H9 (cell line): ENCODE measurements at regions not wholly inside any gene's neighbourhood (a gene's known extent, or its start where the extent isn't known, plus 50 kb on each side); places are given as distances from the start of the nearest gene placed in this dataset.

Experiments
- DNase-seq: peaks from one replicate; pipeline ENCODE4 v3.0.0-alpha.2; 2017
- H2AFZ ChIP-seq: one replicate; pipeline ENCODE4 v1.6.1; 2013; ENCODE audit warnings: mild to moderate bottlenecking, low read length, control low read depth, moderate library complexity
- H2AK5ac ChIP-seq: 2 replicates; pipeline ENCODE4 v1.6.1; 2013; ENCODE audit warnings: low read length, control low read depth, mixed read lengths; ENCODE audit not compliant: insufficient read length
- H2BK120ac ChIP-seq: one replicate; pipeline ENCODE4 v1.6.1; 2013; ENCODE audit warnings: low read depth, mild to moderate bottlenecking, low read length, control low read depth, inconsistent platforms; ENCODE audit not compliant: poor library complexity, severe bottlenecking
- H2BK12ac ChIP-seq: 2 replicates; pipeline ENCODE4 v1.6.1; 2013; ENCODE audit warnings: low read length, control low read depth, mixed read lengths, low read depth; ENCODE audit not compliant: insufficient read length
- H2BK15ac ChIP-seq: 2 replicates; pipeline ENCODE4 v1.6.1; 2013; ENCODE audit warnings: low read depth, low read length, control low read depth
- H2BK20ac ChIP-seq: one replicate; pipeline ENCODE4 v1.6.1; 2013; ENCODE audit warnings: low read depth, mild to moderate bottlenecking, low read length, control low read depth, inconsistent platforms; ENCODE audit not compliant: poor library complexity, severe bottlenecking
- H2BK5ac ChIP-seq: 2 replicates; pipeline ENCODE4 v1.6.1; 2013; ENCODE audit warnings: low read length, control low read depth, mixed read lengths; ENCODE audit not compliant: insufficient read length
- H3K14ac ChIP-seq: 2 replicates; pipeline ENCODE4 v1.6.1; 2013; ENCODE audit warnings: low read length, control low read depth; ENCODE audit not compliant: insufficient read depth
- H3K18ac ChIP-seq: 2 replicates; pipeline ENCODE4 v1.6.1; 2013; ENCODE audit warnings: low read depth, mild to moderate bottlenecking, mixed read lengths, low read length, control low read depth; ENCODE audit not compliant: insufficient read length
- H3K23ac ChIP-seq: 2 replicates; pipeline ENCODE4 v1.6.1; 2013; ENCODE audit warnings: low read length, control low read depth, mixed read lengths, low read depth; ENCODE audit not compliant: insufficient read length
- H3K23me2 ChIP-seq: 2 replicates; pipeline ENCODE4 v1.6.1; 2013; ENCODE audit warnings: low read depth, mild to moderate bottlenecking, mixed read lengths, low read length, control low read depth; ENCODE audit not compliant: insufficient read length, poor library complexity, severe bottlenecking
- H3K27ac ChIP-seq: 2 replicates; pipeline ENCODE4 v1.5.1; 2013; ENCODE audit warnings: low read length, control low read depth, mixed read lengths, low read depth; ENCODE audit not compliant: insufficient read length
- H3K27me3 ChIP-seq: 2 replicates; pipeline ENCODE4 v1.6.1; 2013; ENCODE audit warnings: low read length, control low read depth, inconsistent platforms; ENCODE audit not compliant: insufficient read depth
- H3K4ac ChIP-seq: 2 replicates; pipeline ENCODE4 v1.6.1; 2013; ENCODE audit warnings: low read depth, mild to moderate bottlenecking, control low read depth, inconsistent platforms, low read length, moderate library complexity
- H3K4me1 ChIP-seq: 2 replicates; pipeline ENCODE4 v1.6.1; 2013; ENCODE audit warnings: low read length, control low read depth, inconsistent platforms; ENCODE audit not compliant: insufficient read depth
- H3K4me2 ChIP-seq: 2 replicates; pipeline ENCODE4 v1.6.1; 2013; ENCODE audit warnings: low read length, control low read depth, mixed read lengths; ENCODE audit not compliant: insufficient read length, insufficient read depth
- H3K56ac ChIP-seq: 2 replicates; pipeline ENCODE4 v1.6.1; 2013; ENCODE audit warnings: low read depth, mild to moderate bottlenecking, mixed read lengths, low read length, control low read depth; ENCODE audit not compliant: insufficient read length
- H3K79me1 ChIP-seq: 2 replicates; pipeline ENCODE4 v1.6.1; 2013; ENCODE audit warnings: low read depth, mild to moderate bottlenecking, moderate library complexity, low read length, control low read depth, inconsistent platforms; ENCODE audit not compliant: insufficient read depth, poor library complexity, severe bottlenecking
- H3K79me2 ChIP-seq: 2 replicates; pipeline ENCODE4 v1.6.1; 2013; ENCODE audit warnings: low read length, control low read depth, inconsistent platforms; ENCODE audit not compliant: insufficient read depth
- H3K9ac ChIP-seq: 2 replicates; pipeline ENCODE4 v1.6.1; 2013; ENCODE audit warnings: low read length, control low read depth, mixed read lengths; ENCODE audit not compliant: insufficient read length; ENCODE audit errors: extremely low read depth
- H3K9me3 ChIP-seq: one replicate; pipeline ENCODE4 v1.6.1; 2013; ENCODE audit warnings: low read depth, low read length, inconsistent platforms; ENCODE audit not compliant: control insufficient read depth
- H3T11ph ChIP-seq: one replicate; pipeline ENCODE4 v1.6.1; 2013; ENCODE audit warnings: mild to moderate bottlenecking, low read length, control low read depth, inconsistent platforms
- H4K20me1 ChIP-seq: one replicate; pipeline ENCODE4 v1.6.1; 2013; ENCODE audit not compliant: control insufficient read depth, insufficient read length, insufficient read depth
- H4K5ac ChIP-seq: 2 replicates; pipeline ENCODE4 v1.6.1; 2013; ENCODE audit warnings: low read depth, mild to moderate bottlenecking, mixed read lengths, low read length, control low read depth; ENCODE audit not compliant: insufficient read length
- H4K8ac ChIP-seq: replicated peaks from 2 replicates; pipeline ENCODE4 v1.6.1; 2013; ENCODE audit warnings: low read length, control low read depth, mixed read lengths, low read depth; ENCODE audit not compliant: insufficient read length
- H4K91ac ChIP-seq: 2 replicates; pipeline ENCODE4 v1.6.1; 2013; ENCODE audit warnings: low read depth, mild to moderate bottlenecking, moderate library complexity, mixed read lengths, low read length, control low read depth; ENCODE audit not compliant: insufficient read length
- H3K27ac Mint-ChIP-seq, 3 experiments: 2 replicates in 2 of 3; 3 replicates in 1 of 3; pipeline ENCODE4 v1.8.0; 2020 to 2021; ENCODE audit warnings: mixed read lengths in 3 of 3, mild to moderate bottlenecking in 1 of 3, moderate library complexity in 1 of 3
- H3K27me3 Mint-ChIP-seq: 2 replicates; pipeline ENCODE4 v1.8.0; 2021; ENCODE audit warnings: low read depth, mild to moderate bottlenecking, moderate library complexity, mixed read lengths
- H3K36me3 Mint-ChIP-seq, 3 experiments: 2 replicates in 2 of 3; 3 replicates in 1 of 3; pipeline ENCODE4 v1.8.0; 2020 to 2021; ENCODE audit warnings: low read depth in 3 of 3, mixed read lengths in 3 of 3; ENCODE audit not compliant: insufficient read depth in 1 of 3
- H3K4me1 Mint-ChIP-seq, 2 experiments: 2 replicates each; pipeline ENCODE4 v1.8.0; 2020; ENCODE audit warnings: mixed read lengths in 2 of 2
- H3K4me3 Mint-ChIP-seq, 2 experiments: 2 replicates in 1 of 2; 3 replicates in 1 of 2; pipeline ENCODE4 v1.8.0; 2020 to 2021; ENCODE audit warnings: mild to moderate bottlenecking in 2 of 2, mixed read lengths in 2 of 2, moderate library complexity in 1 of 2
- H3K9me3 Mint-ChIP-seq, 2 experiments: 2 replicates in 1 of 2; 3 replicates in 1 of 2; pipeline ENCODE4 v1.8.0; 2020; ENCODE audit warnings: mild to moderate bottlenecking in 2 of 2, mixed read lengths in 2 of 2, moderate library complexity in 1 of 2
- WGBS: extraction: QIAGEN DNeasy Blood & Tissue Kit; methylation state at CpG from one replicate; pipeline ENCODE4 v1.1.7; 2013; ENCODE audit warnings: missing lambda C conversion rate, low lambda C conversion rate, mixed read lengths; ENCODE audit not compliant: insufficient read length; ENCODE audit errors: extremely low coverage; 5-methylcytosine and 5-hydroxymethylcytosine counted together
- TF ChIP-seq, protein P1 (sequence below): fragments of 200-600 bp; sonication (generic); conservative IDR thresholded peaks from 3 replicates; pipeline ENCODE4 v1.8.0; 2021; ENCODE audit warnings: antibody characterized with exemption, mild to moderate bottlenecking

DNA sequence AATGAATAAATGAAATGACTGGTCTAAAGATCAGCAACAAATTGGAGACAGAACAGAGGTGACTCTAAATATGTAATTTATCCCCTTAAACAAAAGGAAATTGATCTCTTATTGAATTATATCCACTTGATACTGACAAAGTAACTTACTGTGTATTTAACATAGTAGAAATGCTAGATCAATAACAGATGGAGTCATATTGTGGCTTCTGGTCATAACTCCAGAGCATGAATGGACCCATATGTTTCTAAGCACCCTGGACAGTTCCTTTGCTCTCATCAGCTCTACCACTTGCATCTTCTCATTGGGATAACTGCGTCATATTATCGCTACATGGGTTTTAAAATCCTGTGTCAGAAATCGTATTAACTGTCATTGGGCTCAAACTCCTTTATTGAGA is 222.3 kb downstream of the ETS1 start:
- H3K14ac ChIP-seq, result no peak overlapping the region
- no peaks in the 10 kb centered on the region for H3K27me3 Mint-ChIP-seq
- no peak overlapping the region for H3K56ac ChIP-seq
- no peak overlapping the region for H3K27ac Mint-ChIP-seq
- H4K91ac ChIP-seq, result no peak overlapping the region
- no peaks in the 10 kb centered on the region for H4K20me1 ChIP-seq
- H3K9ac ChIP-seq, result no peak overlapping the region
- no peaks in the 10 kb centered on the region for H3K79me1 ChIP-seq
- H4K5ac ChIP-seq, result no peak overlapping the region
- H4K8ac ChIP-seq, result no peak overlapping the region
- H3K79me2 ChIP-seq, result no peaks in the 10 kb centered on the region
- H2AK5ac ChIP-seq, result no peak overlapping the region
- no peaks in the 10 kb centered on the region for H3K27me3 ChIP-seq
- no peaks in the 10 kb centered on the region for H3K9me3 ChIP-seq
- H2BK5ac ChIP-seq, result no peak overlapping the region
- no peak overlapping the region for H3K18ac ChIP-seq
- no peak overlapping the region for H3K4me3 Mint-ChIP-seq
- peaks cover 4 to 8% of the 10 kb centered on the region in 2 experiments for H3K4me1 Mint-ChIP-seq
- TF ChIP-seq, protein P1, sequence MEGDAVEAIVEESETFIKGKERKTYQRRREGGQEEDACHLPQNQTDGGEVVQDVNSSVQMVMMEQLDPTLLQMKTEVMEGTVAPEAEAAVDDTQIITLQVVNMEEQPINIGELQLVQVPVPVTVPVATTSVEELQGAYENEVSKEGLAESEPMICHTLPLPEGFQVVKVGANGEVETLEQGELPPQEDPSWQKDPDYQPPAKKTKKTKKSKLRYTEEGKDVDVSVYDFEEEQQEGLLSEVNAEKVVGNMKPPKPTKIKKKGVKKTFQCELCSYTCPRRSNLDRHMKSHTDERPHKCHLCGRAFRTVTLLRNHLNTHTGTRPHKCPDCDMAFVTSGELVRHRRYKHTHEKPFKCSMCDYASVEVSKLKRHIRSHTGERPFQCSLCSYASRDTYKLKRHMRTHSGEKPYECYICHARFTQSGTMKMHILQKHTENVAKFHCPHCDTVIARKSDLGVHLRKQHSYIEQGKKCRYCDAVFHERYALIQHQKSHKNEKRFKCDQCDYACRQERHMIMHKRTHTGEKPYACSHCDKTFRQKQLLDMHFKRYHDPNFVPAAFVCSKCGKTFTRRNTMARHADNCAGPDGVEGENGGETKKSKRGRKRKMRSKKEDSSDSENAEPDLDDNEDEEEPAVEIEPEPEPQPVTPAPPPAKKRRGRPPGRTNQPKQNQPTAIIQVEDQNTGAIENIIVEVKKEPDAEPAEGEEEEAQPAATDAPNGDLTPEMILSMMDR, result no peak
- H3K9me3 Mint-ChIP-seq, result no peaks in the 10 kb centered on the region
- H3K4ac ChIP-seq, result no peak overlapping the region
- no peak overlapping the region for H2AFZ ChIP-seq
- no peaks in the 10 kb centered on the region for H3K4me1 ChIP-seq
- no peak for DNase-seq
- no peaks in the 10 kb centered on the region for H3K23me2 ChIP-seq
- H3K36me3 Mint-ChIP-seq, result no peaks in the 10 kb centered on the region
- H2BK12ac ChIP-seq, result no peak overlapping the region
- H3K27ac ChIP-seq, result no peak overlapping the region
- no peak overlapping the region for H3K23ac ChIP-seq
- H2BK20ac ChIP-seq, result no peak overlapping the region
- no peak overlapping the region for H3T11ph ChIP-seq
- H2BK120ac ChIP-seq, result no peak overlapping the region
- no peak overlapping the region for H2BK15ac ChIP-seq
- H3K4me2 ChIP-seq, result no peak overlapping the region
- no CpG with 5 or more reads among the region's 3 CpGs for WGBS
